Keratinocyte (primary cell): ENCODE measurements at regions not wholly inside any gene's neighbourhood (a gene's known extent, or its start where the extent isn't known, plus 50 kb on each side); places are given as distances from the start of the nearest gene placed in this dataset.

Source experiments
- CTCF ChIP-seq, 3 experiments: IDR thresholded peaks in 1 of 3; conservative IDR thresholded peaks in 1 of 3; optimal IDR thresholded peaks in 1 of 3; 2 replicates in 2 of 3; 3 replicates in 1 of 3; pipeline versions ENCODE3 to v1.5.1; 2011; ENCODE audit warnings: low read length in 3 of 3, mild to moderate bottlenecking in 3 of 3, moderate library complexity in 2 of 3, control low read depth in 1 of 3, inconsistent platforms in 1 of 3; ENCODE audit not compliant: insufficient read depth in 2 of 3; ENCODE audit errors: extremely low read depth in 1 of 3
- EZH2 ChIP-seq: IDR thresholded peaks from one replicate; pipeline ENCODE4 v1.6.1; 2012; ENCODE audit warnings: inconsistent platforms, mild to moderate bottlenecking, low read length, moderate library complexity

- no peak for TF ChIP-seq CTCF (optimal IDR thresholded peaks at IDR 0.05 in 1 of 3, IDR thresholded peaks at IDR 0.05 in 1 of 3, conservative IDR thresholded peaks at IDR 0.05 in 1 of 3; ENCODE audit: extremely low read depth in 1 of 3, insufficient read depth in 2 of 3, low read length in 3 of 3)
- TF ChIP-seq EZH2 = no peak
These were observed 149.4 kb downstream of the FAT4 start for GRCh38 chr4:125464146-125464545.
